UCSD-AML1 (cell line): ENCODE measurements at regions not wholly inside any gene's neighbourhood (a gene's known extent, or its start where the extent isn't known, plus 50 kb on each side); places are given as distances from the start of the nearest gene placed in this dataset.

ENCODE experiments used
- DNase-seq: peaks from one replicate; lab custom pipeline; 2025; ENCODE audit not compliant: unreplicated experiment; lab: John Stamatoyannopoulos, UW

- no peak for DNase-seq
Measured at GRCh38 chr14:54126947-54127346, 170.3 kb upstream of the BMP4 start.

GRCh38 chr14:54127526-54127925 lies 170.9 kb upstream of the BMP4 start:
- DNase-seq = no peak

GRCh38 chr14:54129850-54130640 lies 173.4 kb upstream of the BMP4 start:
- no peak for DNase-seq

- no peak for DNase-seq
Measured at GRCh38 chr14:54132496-54132895, 175.9 kb upstream of the BMP4 start.

- DNase-seq = no peak
Measured at GRCh38 chr14:54133896-54134295, 177.3 kb upstream of the BMP4 start.

- no peak for DNase-seq
Measured at GRCh38 chr14:54135804-54136280, 179.2 kb upstream of the BMP4 start.

GRCh38 chr14:54136894-54137613 lies 180.4 kb upstream of the BMP4 start:
- no peak for DNase-seq

GRCh38 chr14:54137614-54137961 lies 181.0 kb upstream of the BMP4 start:
- no peak for DNase-seq

GRCh38 chr14:54138024-54138353 lies 181.4 kb upstream of the BMP4 start:
- DNase-seq = no peak

- no peak for DNase-seq
Measured at GRCh38 chr14:54138354-54139038, 181.9 kb upstream of the BMP4 start.

GRCh38 chr14:54140551-54140950 lies 183.9 kb upstream of the BMP4 start:
- no peak for DNase-seq

- DNase-seq = no peak
Measured at GRCh38 chr14:54146601-54147000, 190.0 kb upstream of the BMP4 start.

GRCh38 chr14:54147282-54147681 lies 190.7 kb upstream of the BMP4 start:
- DNase-seq = no peak

- no peak for DNase-seq
Measured at GRCh38 chr14:54147758-54148157, 191.1 kb upstream of the BMP4 start.

GRCh38 chr14:54148251-54148650 lies 191.6 kb upstream of the BMP4 start:
- no peak for DNase-seq

- DNase-seq = no peak
Measured at GRCh38 chr14:54152351-54152750, 195.7 kb upstream of the BMP4 start.

- DNase-seq = peak; percentile 42
Measured at GRCh38 chr14:54166049-54166950, 209.7 kb upstream of the BMP4 start.

GRCh38 chr14:54168489-54168888 lies 211.9 kb upstream of the BMP4 start:
- DNase-seq = no peak

- DNase-seq = no peak
Measured at GRCh38 chr14:54169254-54169924, 212.8 kb upstream of the BMP4 start.

GRCh38 chr14:54170301-54170700 lies 213.7 kb upstream of the BMP4 start:
- DNase-seq = no peak
